ENCODE measurements at regions not wholly inside any gene's neighbourhood (a gene's known extent, or its start where the extent isn't known, plus 50 kb on each side); places are given as distances from the start of the nearest gene placed in this dataset.

DNA sequence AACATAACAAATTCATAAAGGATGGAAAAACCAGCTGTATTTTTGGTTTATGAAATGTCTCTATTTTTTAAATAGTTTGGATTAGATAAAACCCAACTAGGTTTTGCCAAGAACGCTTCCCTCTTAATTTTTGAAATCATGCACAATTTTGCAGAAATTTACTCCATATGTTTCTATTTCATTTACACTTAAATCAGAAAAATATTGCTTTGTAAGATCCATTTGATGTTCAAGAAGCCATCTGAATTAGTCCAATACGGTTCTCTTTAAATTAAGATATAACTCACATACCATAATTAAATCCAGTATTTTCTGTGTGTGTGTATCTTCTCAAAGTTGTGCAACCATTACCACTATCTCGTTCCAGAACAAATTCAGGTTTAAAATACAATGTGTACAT lies 78.6 kb upstream of the FBXL7 start:
- TF ChIP-seq, protein P1, sequence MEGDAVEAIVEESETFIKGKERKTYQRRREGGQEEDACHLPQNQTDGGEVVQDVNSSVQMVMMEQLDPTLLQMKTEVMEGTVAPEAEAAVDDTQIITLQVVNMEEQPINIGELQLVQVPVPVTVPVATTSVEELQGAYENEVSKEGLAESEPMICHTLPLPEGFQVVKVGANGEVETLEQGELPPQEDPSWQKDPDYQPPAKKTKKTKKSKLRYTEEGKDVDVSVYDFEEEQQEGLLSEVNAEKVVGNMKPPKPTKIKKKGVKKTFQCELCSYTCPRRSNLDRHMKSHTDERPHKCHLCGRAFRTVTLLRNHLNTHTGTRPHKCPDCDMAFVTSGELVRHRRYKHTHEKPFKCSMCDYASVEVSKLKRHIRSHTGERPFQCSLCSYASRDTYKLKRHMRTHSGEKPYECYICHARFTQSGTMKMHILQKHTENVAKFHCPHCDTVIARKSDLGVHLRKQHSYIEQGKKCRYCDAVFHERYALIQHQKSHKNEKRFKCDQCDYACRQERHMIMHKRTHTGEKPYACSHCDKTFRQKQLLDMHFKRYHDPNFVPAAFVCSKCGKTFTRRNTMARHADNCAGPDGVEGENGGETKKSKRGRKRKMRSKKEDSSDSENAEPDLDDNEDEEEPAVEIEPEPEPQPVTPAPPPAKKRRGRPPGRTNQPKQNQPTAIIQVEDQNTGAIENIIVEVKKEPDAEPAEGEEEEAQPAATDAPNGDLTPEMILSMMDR (IDR thresholded peaks at IDR 0.05), result no peak
- no peaks in the 10 kb centered on the region for H3K36me3 ChIP-seq
- no peaks in the 10 kb centered on the region for H3K9me3 ChIP-seq
- no peaks in the 10 kb centered on the region for H3K27me3 ChIP-seq
- H3K27ac ChIP-seq, result no peak overlapping the region
- H3K4me1 ChIP-seq (ENCODE audit: control insufficient read depth in 1 of 2, insufficient read depth in 1 of 2, low read depth in 1 of 2, low read length in 1 of 2), result no peaks in the 10 kb centered on the region
- H3K4me3 ChIP-seq (ENCODE audit: low read depth in 1 of 2, low read length in 1 of 2), result no peak overlapping the region

DNA sequence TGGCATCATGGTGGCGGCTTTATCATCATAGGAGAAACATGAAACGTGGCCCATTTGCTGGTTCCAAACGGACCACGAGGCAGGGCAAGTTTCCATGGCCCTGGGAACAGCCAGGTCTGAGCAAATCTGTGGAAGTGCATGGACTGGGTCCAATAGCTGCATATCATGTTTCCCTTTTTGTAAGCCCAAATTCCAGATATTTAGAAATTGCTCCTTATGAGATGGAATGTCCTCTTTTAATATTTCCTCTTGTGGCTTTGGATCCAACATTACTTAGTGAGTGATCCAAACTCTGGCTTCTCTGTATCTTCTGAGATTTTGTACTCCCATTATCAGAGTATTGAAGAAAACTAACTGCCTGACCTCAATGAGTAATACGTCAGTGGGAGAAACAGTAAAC lies 79.8 kb upstream of the FBXL7 start:
- Histone ChIP-seq H3K4me3 (ENCODE audit: low read depth in 1 of 2, low read length in 1 of 2) (no peak overlapping the region), H3K36me3 (no peaks in the 10 kb centered on the region), H3K4me1 (ENCODE audit: control insufficient read depth in 1 of 2, insufficient read depth in 1 of 2, low read depth in 1 of 2, low read length in 1 of 2) (no peaks in the 10 kb centered on the region), H3K9me3 (no peaks in the 10 kb centered on the region), H3K27ac (no peak overlapping the region), H3K27me3 (no peaks in the 10 kb centered on the region)
- TF ChIP-seq, protein P1 (IDR thresholded peaks at IDR 0.05), result no peak

DNA sequence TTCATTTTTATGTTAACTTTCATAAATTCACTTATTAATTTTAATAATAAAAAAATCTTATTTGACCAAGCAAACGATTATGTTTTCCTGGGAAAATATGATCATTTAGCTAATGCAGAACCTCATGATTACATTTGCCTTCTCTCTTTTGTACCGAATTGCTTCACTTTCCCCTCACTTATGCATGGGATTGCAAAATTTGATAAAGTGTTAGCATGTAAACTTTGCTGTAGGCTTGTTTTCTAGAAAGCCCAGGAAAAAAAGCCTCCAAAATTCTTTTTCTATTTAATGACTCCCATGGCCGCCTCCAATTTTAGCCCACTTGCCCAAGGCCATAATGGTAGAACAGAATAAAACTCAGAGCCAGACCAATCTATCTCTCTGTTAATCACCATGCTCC lies 82.8 kb upstream of the FBXL7 start:
- Histone ChIP-seq H3K27ac (no peak overlapping the region), H3K36me3 (no peaks in the 10 kb centered on the region), H3K4me1 (ENCODE audit: control insufficient read depth in 1 of 2, insufficient read depth in 1 of 2, low read depth in 1 of 2, low read length in 1 of 2) (no peaks in the 10 kb centered on the region), H3K9me3 (no peaks in the 10 kb centered on the region), H3K4me3 (ENCODE audit: low read depth in 1 of 2, low read length in 1 of 2) (no peak overlapping the region), H3K27me3 (no peaks in the 10 kb centered on the region)
- TF ChIP-seq, protein P1 (IDR thresholded peaks at IDR 0.05), result no peak

DNA sequence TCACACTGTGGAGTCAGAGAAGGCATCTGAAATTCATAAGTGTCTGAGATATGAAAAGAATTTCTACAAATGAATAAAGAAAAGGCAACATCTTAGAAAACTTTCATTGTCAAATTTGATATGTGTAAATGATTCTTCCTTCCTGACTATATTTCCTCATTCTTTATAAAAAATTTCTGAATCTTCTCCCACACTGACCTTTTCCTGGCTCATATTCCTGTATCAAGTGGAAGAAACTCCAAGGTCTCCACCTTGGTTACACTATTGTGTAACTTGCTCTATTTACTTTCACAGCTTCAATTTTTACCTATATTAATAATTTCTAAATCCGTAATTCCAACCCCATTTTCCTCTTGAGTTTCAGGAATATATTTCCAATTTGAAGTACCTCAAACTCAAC lies 93.5 kb upstream of the FBXL7 start:
- no peak overlapping the region for H3K4me3 ChIP-seq (ENCODE audit: low read depth in 1 of 2, low read length in 1 of 2)
- H3K4me1 ChIP-seq (ENCODE audit: control insufficient read depth in 1 of 2, insufficient read depth in 1 of 2, low read depth in 1 of 2, low read length in 1 of 2), result no peaks in the 10 kb centered on the region
- H3K27me3 ChIP-seq, result no peaks in the 10 kb centered on the region
- H3K36me3 ChIP-seq, result no peaks in the 10 kb centered on the region
- no peaks in the 10 kb centered on the region for H3K9me3 ChIP-seq
- H3K27ac ChIP-seq, result no peak overlapping the region
- TF ChIP-seq, protein P1 (IDR thresholded peaks at IDR 0.05), result no peak

DNA sequence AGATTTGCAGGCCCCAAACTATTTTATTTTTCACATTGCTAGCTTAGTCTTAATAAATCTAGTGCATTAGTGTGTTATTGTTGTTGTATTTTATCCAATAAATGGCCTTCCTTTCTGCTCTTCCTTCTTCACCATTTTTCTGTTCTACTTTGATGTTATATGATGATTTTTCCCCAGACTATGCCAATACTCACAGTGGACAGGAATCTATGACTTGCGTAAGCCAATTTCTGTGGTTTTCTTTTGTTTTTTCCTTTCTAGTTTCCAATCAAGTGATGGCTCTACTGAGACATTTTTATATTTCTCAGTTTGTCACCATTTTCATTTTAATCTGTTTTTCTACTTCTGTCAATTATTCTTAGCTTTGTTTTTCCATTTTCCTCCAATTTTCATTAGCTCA lies 106.8 kb upstream of the FBXL7 start:
- TF ChIP-seq, protein P1 (IDR thresholded peaks at IDR 0.05), result no peak
- H3K27me3 ChIP-seq, result no peaks in the 10 kb centered on the region
- no peak overlapping the region for H3K4me3 ChIP-seq (ENCODE audit: low read depth in 1 of 2, low read length in 1 of 2)
- H3K9me3 ChIP-seq, result no peaks in the 10 kb centered on the region
- H3K27ac ChIP-seq, result no peak overlapping the region
- H3K36me3 ChIP-seq, result no peaks in the 10 kb centered on the region
- H3K4me1 ChIP-seq (ENCODE audit: control insufficient read depth in 1 of 2, insufficient read depth in 1 of 2, low read depth in 1 of 2, low read length in 1 of 2), result no peaks in the 10 kb centered on the region

All from neutrophil (primary cell).